A673 (cell line): ENCODE measurements at regions not wholly inside any gene's neighbourhood (a gene's known extent, or its start where the extent isn't known, plus 50 kb on each side); places are given as distances from the start of the nearest gene placed in this dataset.

ENCODE experiments used
- CTCF ChIP-seq: fragments of 300-800, 200-600 bp; sonication (generic); conservative IDR thresholded peaks from 2 replicates; pipeline ENCODE4 v1.5.1; 2017; ENCODE audit warnings: low read depth, mild to moderate bottlenecking, antibody characterized with exemption, low read length, moderate library complexity, mixed read lengths
- EZH2 ChIP-seq: fragments of 200-600 bp; sonication (generic); IDR thresholded peaks from 2 replicates; pipeline ENCODE4 v1.6.1; 2017; ENCODE audit warnings: borderline replicate concordance, low read depth, mild to moderate bottlenecking, mixed read lengths, antibody characterized with exemption, low read length; ENCODE audit not compliant: poor library complexity, severe bottlenecking

- TF ChIP-seq CTCF (no peak), EZH2 (no peak)
Observed at GRCh38 chr18:55696811-55697210, 108.8 kb upstream of the TCF4 start.
